Lung (tissue), 11 donors: ENCODE measurements at regions not wholly inside any gene's neighbourhood (a gene's known extent, or its start where the extent isn't known, plus 50 kb on each side); places are given as distances from the start of the nearest gene placed in this dataset.

Experiments used
- ATAC-seq: fragments of 200-7000 bp; cut with Tn5 transposase; one replicate; pipeline ENCODE4 v1.9.1; 2020; ENCODE audit warnings: moderate number of reproducible peaks; ENCODE audit not compliant: insufficient read depth, low FRiP score
- DNase-seq, 3 donors: peaks; one replicate each; pipeline ENCODE4 v3.0.0-alpha.2; 2013 to 2017
- H3K27ac ChIP-seq, 2 donors: one replicate each; pipeline ENCODE4 v1.5.1; 2013; ENCODE audit warnings: mild to moderate bottlenecking in 2 of 2, moderate library complexity in 2 of 2, control low read depth in 1 of 2, inconsistent platforms in 1 of 2, low read depth in 1 of 2, low read length in 1 of 2
- H3K27me3 ChIP-seq, 3 donors: one replicate each; pipeline ENCODE4 v1.5.1; 2013; ENCODE audit warnings: low read length in 2 of 3; ENCODE audit not compliant: control insufficient read depth in 3 of 3, insufficient read depth in 3 of 3
- H3K36me3 ChIP-seq, 4 donors: one replicate each; pipeline ENCODE4 v1.5.1; 2013; ENCODE audit warnings: low read length in 4 of 4, mild to moderate bottlenecking in 1 of 4, moderate library complexity in 1 of 4; ENCODE audit not compliant: control insufficient read depth in 4 of 4, insufficient read depth in 4 of 4
- H3K4me1 ChIP-seq, 5 donors: one replicate each; pipeline ENCODE4 v1.5.1; 2013; ENCODE audit warnings: low read length in 5 of 5, mild to moderate bottlenecking in 2 of 5, moderate library complexity in 1 of 5; ENCODE audit not compliant: control insufficient read depth in 5 of 5, insufficient read depth in 5 of 5
- H3K4me3 ChIP-seq: one replicate; pipeline ENCODE4 v1.5.1; 2013; ENCODE audit warnings: mild to moderate bottlenecking, control low read depth, moderate library complexity
- H3K9ac ChIP-seq, 2 donors: one replicate each; pipeline ENCODE4 v1.5.1; 2013; ENCODE audit warnings: low read length in 2 of 2, control low read depth in 1 of 2; ENCODE audit not compliant: insufficient read depth in 1 of 2
- H3K9me3 ChIP-seq, 4 donors: one replicate each; pipeline ENCODE4 v1.5.1; 2013; ENCODE audit warnings: low read length in 3 of 4, mild to moderate bottlenecking in 1 of 4, moderate library complexity in 1 of 4; ENCODE audit not compliant: control insufficient read depth in 4 of 4, insufficient read depth in 3 of 4
- WGBS, 2 donors: extraction: QIAGEN DNeasy Blood & Tissue Kit; methylation state at CpG; one replicate each; pipeline ENCODE4 v1.1.7; 2013; 5-methylcytosine and 5-hydroxymethylcytosine counted together
- TF ChIP-seq, protein P1 (sequence below): IDR thresholded peaks from 2 replicates; pipeline ENCODE4 v1.5.1; 2012; ENCODE audit warnings: mild to moderate bottlenecking; ENCODE audit errors: control extremely low read depth, extremely low read depth
- donor health status: control.
- donor health status: control.
- donor health status: Bipolar disorder and iron deficiency.
- donor health status: healthy.
- donor health status: DM: yes; HTN: yes; CAD: no.

- 59 to 80% methylated on average over 12 of the region's 12 CpGs for WGBS, 2 donors
- DNase-seq (peak; percentile 5 to 38 (median 18)), ATAC-seq (no peak)
- H3K4me1 ChIP-seq, result no peaks in the 10 kb centered on the region
- H3K27me3 ChIP-seq, result no peaks in the 10 kb centered on the region
- H3K36me3 ChIP-seq, result no peaks in the 10 kb centered on the region
- H3K9ac ChIP-seq, result no peak overlapping the region
- H3K9me3 ChIP-seq, result no peaks in the 10 kb centered on the region
- H3K27ac ChIP-seq, result no peak overlapping the region
- H3K4me3 ChIP-seq, result no peak overlapping the region
- TF ChIP-seq, protein P1, sequence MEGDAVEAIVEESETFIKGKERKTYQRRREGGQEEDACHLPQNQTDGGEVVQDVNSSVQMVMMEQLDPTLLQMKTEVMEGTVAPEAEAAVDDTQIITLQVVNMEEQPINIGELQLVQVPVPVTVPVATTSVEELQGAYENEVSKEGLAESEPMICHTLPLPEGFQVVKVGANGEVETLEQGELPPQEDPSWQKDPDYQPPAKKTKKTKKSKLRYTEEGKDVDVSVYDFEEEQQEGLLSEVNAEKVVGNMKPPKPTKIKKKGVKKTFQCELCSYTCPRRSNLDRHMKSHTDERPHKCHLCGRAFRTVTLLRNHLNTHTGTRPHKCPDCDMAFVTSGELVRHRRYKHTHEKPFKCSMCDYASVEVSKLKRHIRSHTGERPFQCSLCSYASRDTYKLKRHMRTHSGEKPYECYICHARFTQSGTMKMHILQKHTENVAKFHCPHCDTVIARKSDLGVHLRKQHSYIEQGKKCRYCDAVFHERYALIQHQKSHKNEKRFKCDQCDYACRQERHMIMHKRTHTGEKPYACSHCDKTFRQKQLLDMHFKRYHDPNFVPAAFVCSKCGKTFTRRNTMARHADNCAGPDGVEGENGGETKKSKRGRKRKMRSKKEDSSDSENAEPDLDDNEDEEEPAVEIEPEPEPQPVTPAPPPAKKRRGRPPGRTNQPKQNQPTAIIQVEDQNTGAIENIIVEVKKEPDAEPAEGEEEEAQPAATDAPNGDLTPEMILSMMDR, result no peak
Measured at GRCh38 chr6:19538096-19538495, 299.1 kb upstream of the ID4 start.

- no peaks in the 10 kb centered on the region for H3K36me3 ChIP-seq
- WGBS, 2 donors, result 91 to 93% methylated on average over 2 of the region's 2 CpGs
- H3K4me3 ChIP-seq, result no peak overlapping the region
- no peaks in the 10 kb centered on the region for H3K9me3 ChIP-seq
- TF ChIP-seq, protein P1, result no peak
- no peaks in the 10 kb centered on the region for H3K4me1 ChIP-seq
- ATAC-seq (no peak), DNase-seq (no peak)
- H3K27me3 ChIP-seq, result no peaks in the 10 kb centered on the region
- no peak overlapping the region for H3K9ac ChIP-seq
- H3K27ac ChIP-seq, result no peak overlapping the region
Measured at GRCh38 chr6:19547507-19547906, 289.7 kb upstream of the ID4 start.

GRCh38 chr6:19549109-19549508, 288.1 kb upstream of the ID4 start:
- no peak for DNase-seq
- no peaks in the 10 kb centered on the region for H3K27me3 ChIP-seq
- no peak for ATAC-seq
- 92 to 94% methylated on average over 4 of the region's 4 CpGs for WGBS, 2 donors
- no peak overlapping the region for H3K27ac ChIP-seq
- no peaks in the 10 kb centered on the region for H3K36me3 ChIP-seq
- no peak overlapping the region for H3K9ac ChIP-seq
- H3K4me3 ChIP-seq, result no peak overlapping the region
- no peaks in the 10 kb centered on the region for H3K9me3 ChIP-seq
- TF ChIP-seq, protein P1, result no peak
- no peaks in the 10 kb centered on the region for H3K4me1 ChIP-seq

DNA sequence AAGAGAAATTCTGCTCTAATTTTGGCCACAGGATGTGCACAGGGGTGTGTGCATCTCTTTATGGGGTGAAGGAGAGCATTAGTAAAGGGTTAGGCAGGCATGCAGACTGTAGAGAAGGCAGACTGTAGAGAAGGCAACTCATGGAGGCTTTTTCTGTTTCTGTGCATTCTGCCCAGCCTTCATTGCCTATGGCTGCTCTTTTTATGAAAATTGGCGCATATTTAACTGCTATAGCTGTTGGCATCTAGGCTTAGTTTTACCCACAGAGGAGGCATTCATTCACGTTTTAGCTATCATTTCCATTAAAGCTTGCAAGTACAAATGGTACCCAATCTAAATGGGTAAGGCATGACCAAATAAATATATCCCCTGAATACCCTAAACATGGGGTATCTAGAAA, 286.8 kb upstream of the ID4 start:
- Histone ChIP-seq H3K4me1 (no peaks in the 10 kb centered on the region), H3K27me3 (no peaks in the 10 kb centered on the region), H3K36me3 (no peaks in the 10 kb centered on the region), H3K9me3 (no peaks in the 10 kb centered on the region), H3K4me3 (no peak overlapping the region), H3K9ac (no peak overlapping the region), H3K27ac (no peak overlapping the region)
- ATAC-seq (no peak), DNase-seq (no peak)
- TF ChIP-seq, protein P1, result no peak
- WGBS, 2 donors, result 81 to 83% methylated on average over 2 of the region's 2 CpGs
